ENCODE measurements at regions not wholly inside any gene's neighbourhood (a gene's known extent, or its start where the extent isn't known, plus 50 kb on each side); places are given as distances from the start of the nearest gene placed in this dataset.

DNA sequence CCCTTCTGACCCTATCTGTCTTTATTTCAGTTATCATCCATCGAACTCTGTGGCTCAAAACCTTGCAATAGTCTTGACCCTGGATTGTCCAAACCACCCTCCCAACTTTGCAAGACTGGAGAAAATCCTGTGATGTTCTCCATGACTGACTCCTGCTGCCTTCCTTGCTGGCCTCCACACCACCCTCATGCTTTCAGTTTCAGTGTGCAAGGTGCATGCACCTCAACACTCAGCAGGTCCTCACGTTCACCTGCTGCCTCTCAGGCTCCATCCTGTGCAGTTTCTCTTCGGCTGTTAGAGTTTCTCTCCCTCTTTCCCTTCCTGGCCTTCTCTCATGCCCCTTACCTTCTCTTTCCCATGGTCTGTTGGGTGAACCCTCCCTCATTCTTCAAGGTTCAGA, 59.4 kb upstream of the ASIC2 start:
- Histone ChIP-seq H3K9me3 (ENCODE audit: control insufficient read depth, low read length) (no peaks in the 10 kb centered on the region), H3K4me3 (ENCODE audit: low read length) (no peak overlapping the region), H3K27ac (ENCODE audit: low read length) (no peak overlapping the region), H3K27me3 (ENCODE audit: control insufficient read depth, insufficient read depth) (no peaks in the 10 kb centered on the region), H3K4me1 (ENCODE audit: control insufficient read depth, insufficient read depth, low read length) (no peaks in the 10 kb centered on the region)
- ATAC-seq (no peak), DNase-seq (no peak)
- WGBS, result 78% methylated on average over 3 of the region's 3 CpGs
- intact Hi-C loops (cut with DNase I), result no loop called here

DNA sequence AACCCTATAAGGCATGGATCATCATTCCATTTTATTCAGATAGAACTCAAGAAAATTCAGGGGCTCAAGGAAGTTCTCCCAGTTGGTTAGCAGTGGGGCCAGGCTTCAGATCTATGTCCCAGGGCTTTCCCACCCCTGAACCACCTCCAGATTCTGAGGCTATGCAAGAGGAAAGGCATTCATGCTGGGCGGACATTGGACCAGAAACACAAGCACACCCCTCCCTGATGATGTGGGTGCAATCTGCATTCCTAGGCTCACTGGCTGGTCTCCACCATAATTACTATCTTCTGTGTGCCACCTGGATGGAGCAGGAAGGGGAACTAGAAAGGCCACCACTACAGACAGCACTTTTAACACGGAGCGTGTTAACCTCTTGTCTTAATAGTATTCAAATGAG, 63.2 kb upstream of the ASIC2 start:
- H3K4me1 ChIP-seq (ENCODE audit: control insufficient read depth, insufficient read depth, low read length), result no peaks in the 10 kb centered on the region
- H3K4me3 ChIP-seq (ENCODE audit: low read length), result no peak overlapping the region
- H3K27me3 ChIP-seq (ENCODE audit: control insufficient read depth, insufficient read depth), result no peaks in the 10 kb centered on the region
- intact Hi-C loops (cut with DNase I), result no loop called here
- 60% methylated on average over 3 of the region's 3 CpGs for WGBS
- no peak overlapping the region for H3K27ac ChIP-seq (ENCODE audit: low read length)
- no peaks in the 10 kb centered on the region for H3K9me3 ChIP-seq (ENCODE audit: control insufficient read depth, low read length)
- DNase-seq, result no peak
- no peak for ATAC-seq

DNA sequence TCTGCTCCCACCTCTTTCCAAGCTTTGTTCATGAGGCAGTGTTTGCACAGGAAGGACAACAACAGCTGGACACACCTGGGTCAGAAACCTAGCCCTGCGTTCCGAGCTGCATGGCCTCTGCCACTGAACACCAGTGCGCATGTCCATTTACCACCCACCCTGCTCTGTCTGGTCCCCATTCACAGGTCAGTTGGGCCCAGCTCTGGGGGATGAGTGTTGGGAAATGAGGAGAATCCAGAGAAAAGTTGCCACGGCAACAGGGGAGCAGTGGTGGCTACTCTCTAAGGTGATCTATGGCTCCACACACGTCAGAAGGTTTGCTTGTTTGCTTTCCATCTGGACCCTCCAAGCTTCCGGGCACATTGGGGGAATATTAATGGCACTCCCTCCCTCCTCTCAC, 70.4 kb upstream of the ASIC2 start:
- DNase-seq, result no peak
- ATAC-seq, result no peak
- H3K27ac ChIP-seq (ENCODE audit: low read length), result no peak overlapping the region
- H3K4me1 ChIP-seq (ENCODE audit: control insufficient read depth, insufficient read depth, low read length), result no peaks in the 10 kb centered on the region
- no peaks in the 10 kb centered on the region for H3K9me3 ChIP-seq (ENCODE audit: control insufficient read depth, low read length)
- intact Hi-C loops (cut with DNase I), result no loop called here
- H3K27me3 ChIP-seq (ENCODE audit: control insufficient read depth, insufficient read depth), result no peaks in the 10 kb centered on the region
- WGBS, result 82% methylated on average over 6 of the region's 6 CpGs
- H3K4me3 ChIP-seq (ENCODE audit: low read length), result no peak overlapping the region

DNA sequence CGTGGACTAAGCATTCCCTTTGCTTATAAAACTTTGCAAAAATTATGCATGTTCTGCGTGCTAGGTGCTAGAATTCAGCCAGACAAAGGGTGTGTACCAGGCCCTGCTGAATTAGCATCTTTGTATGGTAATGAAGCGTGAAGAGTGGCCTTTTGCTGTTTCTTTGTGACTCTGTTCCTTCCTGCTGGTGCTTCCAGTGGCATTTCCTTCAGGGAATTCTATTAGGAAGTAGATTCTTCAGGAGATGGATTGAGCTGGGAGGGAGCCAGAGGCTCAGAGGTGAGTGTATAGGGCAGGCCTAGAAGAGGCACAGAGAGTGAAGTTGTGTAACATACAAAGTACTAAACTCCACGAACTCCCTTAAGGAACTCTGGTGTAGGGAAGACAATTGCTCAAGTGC, 73.9 kb upstream of the ASIC2 start:
- H3K27me3 ChIP-seq (ENCODE audit: control insufficient read depth, insufficient read depth), result no peaks in the 10 kb centered on the region
- H3K9me3 ChIP-seq (ENCODE audit: control insufficient read depth, low read length), result no peaks in the 10 kb centered on the region
- DNase-seq, result no peak
- intact Hi-C loops (cut with DNase I), result no loop called here
- WGBS, result 61% methylated on average over 4 of the region's 4 CpGs
- H3K4me3 ChIP-seq (ENCODE audit: low read length), result no peak overlapping the region
- no peak for ATAC-seq
- H3K27ac ChIP-seq (ENCODE audit: low read length), result no peak overlapping the region
- no peaks in the 10 kb centered on the region for H3K4me1 ChIP-seq (ENCODE audit: control insufficient read depth, insufficient read depth, low read length)

DNA sequence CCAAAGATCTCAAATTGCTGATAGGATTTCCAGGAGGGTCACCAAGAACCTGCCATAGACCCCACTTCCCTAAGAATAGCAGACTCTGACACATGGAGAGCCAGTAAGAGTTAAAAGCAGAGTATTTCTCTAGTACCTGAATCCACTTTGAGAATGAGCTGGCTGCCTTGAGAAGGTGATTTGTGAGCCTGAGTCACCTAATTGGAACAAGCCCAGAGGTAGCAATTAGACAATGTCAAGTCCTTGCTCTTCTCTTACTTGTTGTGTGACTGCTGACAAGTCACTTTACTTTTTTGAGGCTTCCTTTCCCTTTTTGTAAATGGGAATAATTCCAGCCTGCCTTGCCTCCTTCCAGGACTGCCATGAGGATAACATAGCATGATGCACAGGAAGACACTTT, 76.1 kb upstream of the ASIC2 start:
- Histone ChIP-seq H3K4me3 (ENCODE audit: low read length) (no peak overlapping the region), H3K9me3 (ENCODE audit: control insufficient read depth, low read length) (no peaks in the 10 kb centered on the region), H3K27ac (ENCODE audit: low read length) (no peak overlapping the region), H3K4me1 (ENCODE audit: control insufficient read depth, insufficient read depth, low read length) (no peaks in the 10 kb centered on the region), H3K27me3 (ENCODE audit: control insufficient read depth, insufficient read depth) (no peaks in the 10 kb centered on the region)
- DNase-seq, result no peak
- intact Hi-C loops (cut with DNase I), result no loop called here
- no peak for ATAC-seq

DNA sequence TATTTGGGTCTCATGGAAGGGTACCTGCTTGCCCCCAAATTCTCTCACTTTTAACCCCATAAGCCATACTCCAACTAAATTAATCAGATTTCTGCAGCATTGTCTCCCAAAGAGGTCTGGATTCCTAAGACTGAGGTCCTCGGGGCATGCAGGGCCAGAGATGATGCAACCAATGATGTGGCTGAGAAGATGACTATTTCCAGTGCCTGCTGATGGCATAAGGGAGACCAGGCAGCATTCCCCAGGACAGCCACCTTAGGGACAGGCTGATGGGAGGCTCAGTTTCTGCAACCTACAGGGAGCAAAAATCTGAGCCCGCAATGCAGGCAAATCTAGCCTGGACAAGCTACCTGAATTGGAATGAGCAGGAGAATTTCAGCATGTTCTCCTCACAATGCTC, 76.8 kb upstream of the ASIC2 start:
- ATAC-seq (no peak), DNase-seq (no peak)
- intact Hi-C loops (cut with DNase I), result no loop called here
- Histone ChIP-seq H3K27ac (ENCODE audit: low read length) (no peak overlapping the region), H3K4me3 (ENCODE audit: low read length) (no peak overlapping the region), H3K9me3 (ENCODE audit: control insufficient read depth, low read length) (no peaks in the 10 kb centered on the region), H3K4me1 (ENCODE audit: control insufficient read depth, insufficient read depth, low read length) (no peaks in the 10 kb centered on the region), H3K27me3 (ENCODE audit: control insufficient read depth, insufficient read depth) (peaks cover 4% of the 10 kb centered on the region)
- WGBS, result 63% methylated on average over 2 of the region's 2 CpGs

DNA sequence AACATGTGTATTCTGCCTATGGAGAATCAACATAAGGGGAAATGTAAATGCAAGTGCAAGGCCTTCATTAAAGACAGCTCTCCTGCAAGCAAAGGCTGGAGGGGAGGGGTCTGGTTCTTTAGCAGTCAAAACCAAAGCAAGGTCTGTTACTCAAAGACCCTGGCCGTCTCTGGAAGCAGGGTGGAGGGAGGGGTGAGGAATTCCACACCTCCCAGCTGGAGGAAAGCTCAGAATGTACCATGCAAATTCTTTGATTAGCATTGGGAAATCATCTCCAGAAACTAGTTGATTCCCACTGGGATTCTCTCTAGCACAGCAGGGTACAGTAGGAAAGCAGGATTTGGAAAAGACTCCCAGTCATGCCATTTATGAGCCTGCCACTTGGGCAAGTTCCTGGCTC, 77.3 kb upstream of the ASIC2 start:
- intact Hi-C loops (cut with DNase I), result no loop called here

DNA sequence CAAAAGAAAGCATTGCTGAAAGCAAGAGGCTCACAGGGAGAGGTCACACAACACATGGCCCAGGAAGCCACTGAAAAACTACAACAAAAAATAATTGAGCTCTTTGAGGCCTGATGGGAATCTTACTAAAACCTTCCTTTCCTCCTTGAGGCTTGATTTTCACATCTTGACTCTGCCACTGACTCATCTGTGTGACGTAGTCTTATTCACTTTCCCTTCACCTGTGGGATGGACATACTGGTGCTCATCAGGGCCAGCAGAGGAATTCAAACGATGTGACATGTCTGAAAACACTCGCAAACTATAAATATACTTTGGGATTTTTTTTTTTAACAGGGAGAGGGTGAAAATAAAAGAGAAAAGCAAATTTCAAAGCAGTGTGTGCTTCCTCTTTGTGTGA, 78.3 kb upstream of the ASIC2 start:
- H3K27ac ChIP-seq (ENCODE audit: low read length), result no peak overlapping the region
- ATAC-seq, result no peak
- H3K4me1 ChIP-seq (ENCODE audit: control insufficient read depth, insufficient read depth, low read length), result no peaks in the 10 kb centered on the region
- no peak for DNase-seq
- H3K27me3 ChIP-seq (ENCODE audit: control insufficient read depth, insufficient read depth), result peaks cover 4% of the 10 kb centered on the region
- no peaks in the 10 kb centered on the region for H3K9me3 ChIP-seq (ENCODE audit: control insufficient read depth, low read length)
- intact Hi-C loops (cut with DNase I), result no loop called here
- 54% methylated on average over 3 of the region's 3 CpGs for WGBS
- no peak overlapping the region for H3K4me3 ChIP-seq (ENCODE audit: low read length)

More for the DNA sequence above, 77.3 kb upstream of the ASIC2 start:
- peaks cover 4% of the 10 kb centered on the region for H3K27me3 ChIP-seq (ENCODE audit: control insufficient read depth, insufficient read depth)
- no peak overlapping the region for H3K27ac ChIP-seq (ENCODE audit: low read length)
- WGBS, result 32% methylated on average over 1 of the region's 1 CpG
- no peaks in the 10 kb centered on the region for H3K4me1 ChIP-seq (ENCODE audit: control insufficient read depth, insufficient read depth, low read length)
- ATAC-seq (no peak), DNase-seq (no peak)
- H3K4me3 ChIP-seq (ENCODE audit: low read length), result no peak overlapping the region
- no peaks in the 10 kb centered on the region for H3K9me3 ChIP-seq (ENCODE audit: control insufficient read depth, low read length)

DNA sequence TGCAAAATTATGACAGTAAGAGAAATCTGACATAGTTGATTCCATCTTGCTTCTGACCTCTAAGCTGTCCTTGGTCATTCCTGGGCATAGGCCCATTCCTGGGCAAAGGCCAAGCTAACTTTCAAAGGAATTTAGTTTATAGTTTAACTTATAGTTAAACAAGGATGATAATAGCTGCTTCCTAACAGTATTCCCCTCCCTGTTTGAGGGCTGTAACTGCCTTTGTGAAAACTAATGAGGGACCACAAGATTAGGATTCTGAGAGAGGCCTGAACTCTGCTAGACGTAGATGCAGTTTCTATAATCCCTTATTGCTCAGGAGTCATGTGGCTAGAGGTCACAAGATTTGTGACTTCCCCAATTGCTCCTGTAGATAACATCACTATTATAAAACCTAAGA, 80.2 kb upstream of the ASIC2 start:
- no peaks in the 10 kb centered on the region for H3K4me1 ChIP-seq (ENCODE audit: control insufficient read depth, insufficient read depth, low read length)
- intact Hi-C loops (cut with DNase I), result no loop called here
- H3K4me3 ChIP-seq (ENCODE audit: low read length), result no peak overlapping the region
- 72% methylated on average over 1 of the region's 1 CpG for WGBS
- H3K27me3 ChIP-seq (ENCODE audit: control insufficient read depth, insufficient read depth), result peaks cover 4% of the 10 kb centered on the region
- H3K9me3 ChIP-seq (ENCODE audit: control insufficient read depth, low read length), result no peaks in the 10 kb centered on the region
- DNase-seq (no peak), ATAC-seq (no peak)
- no peak overlapping the region for H3K27ac ChIP-seq (ENCODE audit: low read length)

DNA sequence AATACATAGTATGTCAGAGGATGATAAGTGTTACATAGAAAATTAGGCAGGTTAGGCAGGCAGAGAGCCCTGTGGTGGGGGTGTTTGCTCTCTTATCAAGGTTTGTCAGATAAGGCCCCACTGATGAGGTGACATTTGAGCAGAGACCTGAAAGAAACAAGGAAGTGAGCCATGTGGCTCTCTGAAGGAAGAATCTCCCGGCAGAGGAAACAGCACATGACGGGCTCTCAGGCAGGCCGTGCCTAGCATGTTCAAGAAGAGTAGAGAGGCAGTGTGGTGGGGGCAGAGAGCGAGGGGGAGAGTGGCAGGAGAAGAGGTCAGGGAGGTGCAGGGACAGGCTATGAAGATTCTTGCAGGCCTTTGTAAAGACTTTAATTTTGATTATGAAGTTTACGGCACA, 82.0 kb upstream of the ASIC2 start:
- Histone ChIP-seq H3K27ac (ENCODE audit: low read length) (no peak overlapping the region), H3K9me3 (ENCODE audit: control insufficient read depth, low read length) (no peaks in the 10 kb centered on the region), H3K4me1 (ENCODE audit: control insufficient read depth, insufficient read depth, low read length) (no peaks in the 10 kb centered on the region), H3K27me3 (ENCODE audit: control insufficient read depth, insufficient read depth) (peaks cover 4% of the 10 kb centered on the region), H3K4me3 (ENCODE audit: low read length) (no peak overlapping the region)
- ATAC-seq (no peak), DNase-seq (no peak)
- intact Hi-C loops (cut with DNase I), result no loop called here
- WGBS, result 49% methylated on average over 5 of the region's 5 CpGs

DNA sequence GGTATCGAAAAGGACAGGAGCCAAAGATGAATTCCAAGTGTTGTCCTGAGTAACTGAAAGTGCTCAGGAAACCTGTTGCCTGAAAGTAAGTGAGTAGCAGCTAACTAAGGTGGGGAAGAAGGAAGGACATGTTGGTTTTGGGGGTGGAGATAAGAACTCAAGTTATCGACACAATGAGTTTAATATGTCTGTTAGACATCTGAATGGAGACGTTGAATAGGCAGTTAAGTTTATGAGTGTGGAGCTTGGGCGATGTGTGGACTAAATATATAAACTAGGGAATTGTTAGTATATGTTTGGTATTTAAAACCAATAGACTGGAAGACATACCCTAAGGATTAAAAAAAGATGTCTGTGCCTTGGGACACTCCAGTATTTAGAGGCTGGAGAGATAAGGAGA, 82.7 kb upstream of the ASIC2 start:
- no peak for ATAC-seq

DNA sequence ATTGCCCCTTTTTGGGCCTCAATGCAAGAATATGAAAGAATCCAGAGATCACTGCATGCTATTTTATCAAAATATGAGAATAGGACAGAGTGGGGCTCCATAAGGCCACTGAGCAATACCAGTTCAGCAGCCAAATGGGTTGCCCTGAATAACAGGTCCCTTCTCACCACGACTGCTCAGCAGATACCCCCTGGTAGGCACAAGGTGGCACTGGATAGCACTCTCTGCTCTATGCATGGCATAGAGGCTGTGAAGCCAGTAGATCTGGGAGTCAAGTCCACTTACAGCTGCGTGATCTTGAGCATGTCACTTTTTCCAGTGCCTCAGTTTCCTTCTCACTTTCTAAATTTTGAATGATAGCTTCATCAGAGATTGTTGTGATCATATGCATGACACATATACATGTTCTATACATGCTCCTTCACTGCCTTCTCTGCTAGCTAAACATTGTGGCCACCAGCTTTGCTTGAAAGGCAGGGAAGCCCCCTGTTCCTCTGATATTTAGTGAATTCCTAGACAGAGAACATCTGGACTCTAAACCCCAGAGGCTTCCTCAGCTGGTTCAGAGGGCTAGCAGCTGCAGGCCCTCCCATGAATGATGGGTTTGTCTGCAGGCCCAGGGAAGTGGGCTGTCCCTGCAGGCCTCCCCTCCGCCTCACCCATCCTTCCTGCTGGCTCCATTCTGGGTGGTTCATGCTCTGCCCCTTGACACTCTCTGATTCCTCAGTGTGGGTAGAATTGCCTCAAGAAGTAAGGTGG, 84.9 kb upstream of the ASIC2 start:
- DNase-seq (no peak), ATAC-seq (no peak)
- no peak overlapping the region for H3K27ac ChIP-seq (ENCODE audit: low read length)
- H3K4me1 ChIP-seq (ENCODE audit: control insufficient read depth, insufficient read depth, low read length), result no peaks in the 10 kb centered on the region
- 68% methylated on average over 3 of the region's 3 CpGs for WGBS
- no peaks in the 10 kb centered on the region for H3K9me3 ChIP-seq (ENCODE audit: control insufficient read depth, low read length)
- no peak overlapping the region for H3K4me3 ChIP-seq (ENCODE audit: low read length)
- intact Hi-C loops (cut with DNase I), result no loop called here
- peaks cover 4% of the 10 kb centered on the region for H3K27me3 ChIP-seq (ENCODE audit: control insufficient read depth, insufficient read depth)

More for the DNA sequence above, 82.7 kb upstream of the ASIC2 start:
- H3K4me3 ChIP-seq (ENCODE audit: low read length), result no peak overlapping the region
- DNase-seq, result no peak
- H3K4me1 ChIP-seq (ENCODE audit: control insufficient read depth, insufficient read depth, low read length), result no peaks in the 10 kb centered on the region
- H3K27me3 ChIP-seq (ENCODE audit: control insufficient read depth, insufficient read depth), result peaks cover 4% of the 10 kb centered on the region
- 72% methylated on average over 4 of the region's 4 CpGs for WGBS
- intact Hi-C loops (cut with DNase I), result no loop called here
- no peak overlapping the region for H3K27ac ChIP-seq (ENCODE audit: low read length)
- H3K9me3 ChIP-seq (ENCODE audit: control insufficient read depth, low read length), result no peaks in the 10 kb centered on the region
